ENCODE measurements at regions not wholly inside any gene's neighbourhood (a gene's known extent, or its start where the extent isn't known, plus 50 kb on each side); places are given as distances from the start of the nearest gene placed in this dataset.

GRCh38 chr16:73877150-73877549, 419.5 kb upstream of the PSMD7 start:
- no peak for TF ChIP-seq EZH2phosphoT487 (IDR thresholded peaks at IDR 0.05; ENCODE audit: borderline replicate concordance, low read length)
- no peak for TF ChIP-seq CTCF (IDR thresholded peaks at IDR 0.05; ENCODE audit: low read depth, low read length, poor library complexity, severe bottlenecking)
- Histone ChIP-seq H3K27me3 (ENCODE audit: control insufficient read depth, low read length) (no peaks in the 10 kb centered on the region), H4K20me1 (ENCODE audit: control insufficient read depth, insufficient read depth, low read depth, low read length) (no peaks in the 10 kb centered on the region), H3K9me3 (ENCODE audit: control insufficient read depth, insufficient read depth, low read length) (no peaks in the 10 kb centered on the region), H3K4me2 (ENCODE audit: low read length) (no peak overlapping the region), H3K9me2 (replicated peaks; ENCODE audit: control insufficient read depth, low read length) (no peaks in the 10 kb centered on the region), H3K27ac (ENCODE audit: low read depth, low read length) (no peak overlapping the region), H3F3A (ENCODE audit: control insufficient read depth, insufficient read depth) (no peaks in the 10 kb centered on the region), H3K36me3 (ENCODE audit: control insufficient read depth, low read length) (no peaks in the 10 kb centered on the region), H3K79me2 (ENCODE audit: control insufficient read depth, low read length) (no peaks in the 10 kb centered on the region), H3K4me3 (ENCODE audit: low read length) (no peak overlapping the region), H3K4me1 (ENCODE audit: control insufficient read depth, low read length) (no peaks in the 10 kb centered on the region)

GRCh38 chr16:73875996-73876690, 420.5 kb upstream of the PSMD7 start:
- Histone ChIP-seq H3K27me3 (ENCODE audit: control insufficient read depth, low read length) (no peaks in the 10 kb centered on the region), H3K9me2 (replicated peaks; ENCODE audit: control insufficient read depth, low read length) (no peaks in the 10 kb centered on the region), H3F3A (ENCODE audit: control insufficient read depth, insufficient read depth) (no peaks in the 10 kb centered on the region), H3K9me3 (ENCODE audit: control insufficient read depth, insufficient read depth, low read length) (no peaks in the 10 kb centered on the region), H3K79me2 (ENCODE audit: control insufficient read depth, low read length) (no peaks in the 10 kb centered on the region), H3K36me3 (ENCODE audit: control insufficient read depth, low read length) (no peaks in the 10 kb centered on the region), H3K4me3 (ENCODE audit: low read length) (no peak overlapping the region), H3K27ac (ENCODE audit: low read depth, low read length) (no peak overlapping the region), H3K4me1 (ENCODE audit: control insufficient read depth, low read length) (no peaks in the 10 kb centered on the region), H3K4me2 (ENCODE audit: low read length) (no peak overlapping the region), H4K20me1 (ENCODE audit: control insufficient read depth, insufficient read depth, low read depth, low read length) (no peaks in the 10 kb centered on the region)
- TF ChIP-seq EZH2phosphoT487 (IDR thresholded peaks at IDR 0.05; ENCODE audit: borderline replicate concordance, low read length) (no peak), CTCF (IDR thresholded peaks at IDR 0.05; ENCODE audit: low read depth, low read length, poor library complexity, severe bottlenecking) (no peak)

- no peaks in the 10 kb centered on the region for H3K9me3 ChIP-seq (ENCODE audit: control insufficient read depth, insufficient read depth, low read length)
- H3K4me3 ChIP-seq (ENCODE audit: low read length): no peak overlapping the region
- TF ChIP-seq CTCF (IDR thresholded peaks at IDR 0.05; ENCODE audit: low read depth, low read length, poor library complexity, severe bottlenecking) (no peak), EZH2phosphoT487 (IDR thresholded peaks at IDR 0.05; ENCODE audit: borderline replicate concordance, low read length) (no peak)
- no peak overlapping the region for H3K4me2 ChIP-seq (ENCODE audit: low read length)
- H4K20me1 ChIP-seq (ENCODE audit: control insufficient read depth, insufficient read depth, low read depth, low read length): no peaks in the 10 kb centered on the region
- H3F3A ChIP-seq (ENCODE audit: control insufficient read depth, insufficient read depth): no peaks in the 10 kb centered on the region
- no peaks in the 10 kb centered on the region for H3K9me2 ChIP-seq (replicated peaks; ENCODE audit: control insufficient read depth, low read length)
- no peaks in the 10 kb centered on the region for H3K27me3 ChIP-seq (ENCODE audit: control insufficient read depth, low read length)
- no peaks in the 10 kb centered on the region for H3K4me1 ChIP-seq (ENCODE audit: control insufficient read depth, low read length)
- H3K36me3 ChIP-seq (ENCODE audit: control insufficient read depth, low read length): no peaks in the 10 kb centered on the region
- H3K79me2 ChIP-seq (ENCODE audit: control insufficient read depth, low read length): no peaks in the 10 kb centered on the region
- H3K27ac ChIP-seq (ENCODE audit: low read depth, low read length): no peak overlapping the region
These were observed 422.3 kb upstream of the PSMD7 start for GRCh38 chr16:73874324-73874723.

Measured in DOHH2 (cell line).